Endodermal cell (in vitro differentiated cells): ENCODE measurements at regions not wholly inside any gene's neighbourhood (a gene's known extent, or its start where the extent isn't known, plus 50 kb on each side); places are given as distances from the start of the nearest gene placed in this dataset.

ENCODE experiments used
- DNase-seq: peaks from one replicate; pipeline ENCODE4 v3.0.0-alpha.2; 2017
- H3K27ac ChIP-seq: 2 replicates; pipeline ENCODE4 v1.5.1; 2013; ENCODE audit warnings: mild to moderate bottlenecking, low read depth, low read length, moderate library complexity
- H3K27me3 ChIP-seq: 2 replicates; pipeline ENCODE4 v1.6.1; 2013; ENCODE audit warnings: mild to moderate bottlenecking, low read length, moderate library complexity; ENCODE audit not compliant: insufficient read depth, control insufficient read depth, poor library complexity, severe bottlenecking
- H3K36me3 ChIP-seq: 2 replicates; pipeline ENCODE4 v1.7.0; 2013; ENCODE audit warnings: mild to moderate bottlenecking, low read length, moderate library complexity; ENCODE audit not compliant: control insufficient read depth, insufficient read depth
- H3K4me1 ChIP-seq: one replicate; pipeline ENCODE4 v1.7.0; 2013; ENCODE audit warnings: low read length; ENCODE audit not compliant: control insufficient read depth, insufficient read depth
- H3K4me3 ChIP-seq: 2 replicates; pipeline ENCODE4 v1.5.1; 2013; ENCODE audit warnings: mild to moderate bottlenecking, low read length, moderate library complexity
- H3K9ac ChIP-seq: 2 replicates; pipeline ENCODE4 v1.6.1; 2013; ENCODE audit warnings: mild to moderate bottlenecking, low read length, moderate library complexity; ENCODE audit not compliant: poor library complexity, severe bottlenecking; ENCODE audit errors: extremely low read depth
- H3K9me3 ChIP-seq: 2 replicates; pipeline ENCODE4 v1.6.1; 2013; ENCODE audit warnings: mild to moderate bottlenecking, low read length, moderate library complexity; ENCODE audit not compliant: control insufficient read depth
- H3K27ac Mint-ChIP-seq: 2 replicates; pipeline ENCODE4 v1.8.0; 2020; ENCODE audit warnings: mixed read lengths
- H3K27me3 Mint-ChIP-seq: 2 replicates; pipeline ENCODE4 v1.8.0; 2021; ENCODE audit warnings: mild to moderate bottlenecking, mixed read lengths; ENCODE audit not compliant: insufficient read depth
- H3K36me3 Mint-ChIP-seq: 2 replicates; pipeline ENCODE4 v1.8.0; 2020; ENCODE audit warnings: low read depth, mixed read lengths
- H3K4me1 Mint-ChIP-seq: 2 replicates; pipeline ENCODE4 v1.8.0; 2020; ENCODE audit warnings: mixed read lengths
- H3K4me3 Mint-ChIP-seq: 2 replicates; pipeline ENCODE4 v1.8.0; 2020; ENCODE audit warnings: mild to moderate bottlenecking, moderate library complexity, mixed read lengths
- H3K9me3 Mint-ChIP-seq: 2 replicates; pipeline ENCODE4 v1.8.0; 2020; ENCODE audit warnings: mild to moderate bottlenecking, mixed read lengths
- CTCF ChIP-seq: fragments of 200-600 bp; sonication (generic); conservative IDR thresholded peaks from 2 replicates; pipeline ENCODE4 v1.5.0; 2021; ENCODE audit warnings: antibody characterized with exemption, mild to moderate bottlenecking
- WGBS, 2 experiments: methylation state at CpG; one replicate each; pipeline versions ENCODE4 v1.1.5 to v1.1.7; 2013; ENCODE audit warnings: missing lambda C conversion rate in 2 of 2, mixed read lengths in 1 of 2; ENCODE audit not compliant: insufficient coverage in 1 of 2, insufficient read length in 1 of 2; 5-methylcytosine and 5-hydroxymethylcytosine counted together

- H3K9me3 ChIP-seq = no peaks in the 10 kb centered on the region
- Mint-ChIP-seq H3K27me3 (no peaks in the 10 kb centered on the region), H3K4me1 (no peaks in the 10 kb centered on the region), H3K27ac (no peak overlapping the region), H3K36me3 (no peaks in the 10 kb centered on the region), H3K9me3 (no peaks in the 10 kb centered on the region), H3K4me3 (no peak overlapping the region)
- H3K27me3 ChIP-seq = no peaks in the 10 kb centered on the region
- 91 to 97% methylated on average over 10 to 14 of the region's 14 CpGs for WGBS, 2 experiments
- no peak for TF ChIP-seq CTCF
- H3K4me3 ChIP-seq = no peak overlapping the region
- H3K36me3 ChIP-seq = no peaks in the 10 kb centered on the region
- no peak overlapping the region for H3K9ac ChIP-seq
- H3K4me1 ChIP-seq = no peaks in the 10 kb centered on the region
- DNase-seq = no peak
- no peak overlapping the region for H3K27ac ChIP-seq
Measured at GRCh38 chr6:814378-815347, 121.7 kb upstream of the EXOC2 start.

GRCh38 chr6:811831-812230, 118.9 kb upstream of the EXOC2 start:
- Histone ChIP-seq H3K9me3 (no peaks in the 10 kb centered on the region), H3K4me3 (no peak overlapping the region), H3K36me3 (no peaks in the 10 kb centered on the region), H3K9ac (no peak overlapping the region), H3K27me3 (no peaks in the 10 kb centered on the region), H3K4me1 (no peaks in the 10 kb centered on the region), H3K27ac (no peak overlapping the region)
- TF ChIP-seq CTCF = no peak
- Mint-ChIP-seq H3K36me3 (no peaks in the 10 kb centered on the region), H3K27ac (no peak overlapping the region), H3K9me3 (no peaks in the 10 kb centered on the region), H3K4me3 (no peak overlapping the region), H3K4me1 (no peaks in the 10 kb centered on the region), H3K27me3 (no peaks in the 10 kb centered on the region)
- DNase-seq = no peak
- WGBS, 2 experiments = 87% methylated on average over 2 of the region's 2 CpGs; no CpG with 5 or more reads in 1 of the 2 experiments

DNA sequence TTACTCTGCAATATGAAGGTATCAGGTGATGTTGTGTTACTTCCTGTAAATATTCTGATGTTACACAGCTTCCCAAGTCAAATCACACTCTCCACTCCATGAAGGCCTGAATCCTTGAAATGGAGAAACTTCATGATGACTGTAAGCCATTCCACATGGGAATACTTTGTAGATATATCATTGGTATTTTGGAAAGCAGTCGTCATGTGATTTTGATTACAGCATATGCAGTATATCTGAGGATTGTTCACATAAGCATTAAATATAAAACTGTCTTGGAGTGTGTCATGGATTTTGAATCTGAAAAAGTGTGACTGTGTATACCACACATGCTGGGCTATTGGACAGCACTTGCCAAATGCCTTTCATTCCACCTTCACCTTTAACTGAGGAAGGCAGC, 118.3 kb upstream of the EXOC2 start:
- no peak for TF ChIP-seq CTCF
- H3K27me3 Mint-ChIP-seq = no peaks in the 10 kb centered on the region
- 67% methylated on average over 1 of the region's 1 CpG; no CpG with 5 or more reads in 1 of the 2 experiments for WGBS, 2 experiments

More for the DNA sequence above, 118.3 kb upstream of the EXOC2 start:
- DNase-seq = no peak
- Histone ChIP-seq H3K27ac (no peak overlapping the region), H3K27me3 (no peaks in the 10 kb centered on the region), H3K36me3 (no peaks in the 10 kb centered on the region), H3K9ac (no peak overlapping the region), H3K9me3 (no peaks in the 10 kb centered on the region), H3K4me1 (no peaks in the 10 kb centered on the region), H3K4me3 (no peak overlapping the region)
- Mint-ChIP-seq H3K9me3 (no peaks in the 10 kb centered on the region), H3K27ac (no peak overlapping the region), H3K4me1 (no peaks in the 10 kb centered on the region), H3K36me3 (no peaks in the 10 kb centered on the region), H3K4me3 (no peak overlapping the region)
